HL-60 (cell line): ENCODE measurements at regions not wholly inside any gene's neighbourhood (a gene's known extent, or its start where the extent isn't known, plus 50 kb on each side); places are given as distances from the start of the nearest gene placed in this dataset.

Experiments
- DNase-seq, 2 experiments: peaks; one replicate each; pipeline ENCODE4 v3.0.0-alpha.2; 2010 to 2020; ENCODE audit warnings: low read depth in 1 of 2, low spot score in 1 of 2
- H3K27ac ChIP-seq: fragments of 250-450 bp; sonication (Bioruptor Pico); replicated peaks from 2 replicates; pipeline ENCODE4 v1.5.1; 2020; ENCODE audit warnings: mild to moderate bottlenecking, moderate library complexity
- H3K27me3 ChIP-seq: fragments of 250-450 bp; sonication (Bioruptor Pico); 2 replicates; pipeline ENCODE4 v1.5.1; 2021; ENCODE audit warnings: mild to moderate bottlenecking, moderate library complexity; ENCODE audit not compliant: insufficient read depth, poor library complexity, severe bottlenecking
- H3K4me3 ChIP-seq: replicated peaks from 2 replicates; pipeline ENCODE4 v1.5.1; 2011; ENCODE audit warnings: mild to moderate bottlenecking, control low read depth, low read length; ENCODE audit not compliant: insufficient read depth
- CTCF ChIP-seq: IDR thresholded peaks from one replicate; pipeline ENCODE4 v1.5.1; 2011; ENCODE audit warnings: low read length, control low read depth, inconsistent platforms; ENCODE audit not compliant: insufficient read depth
- GABPA ChIP-seq: IDR thresholded peaks from 2 replicates; pipeline ENCODE4 v1.6.1; 2012; ENCODE audit warnings: low read depth
- POLR2AphosphoS5 ChIP-seq: IDR thresholded peaks from 2 replicates; pipeline ENCODE4 v1.6.1; 2012; ENCODE audit warnings: low read depth
- REST ChIP-seq: IDR thresholded peaks from 2 replicates; pipeline ENCODE4 v1.6.1; 2012; ENCODE audit warnings: low read depth; ENCODE audit not compliant: insufficient replicate concordance
- SPI1 ChIP-seq: IDR thresholded peaks from 2 replicates; pipeline ENCODE4 v1.6.1; 2012; ENCODE audit warnings: low read depth, mild to moderate bottlenecking, borderline replicate concordance

DNA sequence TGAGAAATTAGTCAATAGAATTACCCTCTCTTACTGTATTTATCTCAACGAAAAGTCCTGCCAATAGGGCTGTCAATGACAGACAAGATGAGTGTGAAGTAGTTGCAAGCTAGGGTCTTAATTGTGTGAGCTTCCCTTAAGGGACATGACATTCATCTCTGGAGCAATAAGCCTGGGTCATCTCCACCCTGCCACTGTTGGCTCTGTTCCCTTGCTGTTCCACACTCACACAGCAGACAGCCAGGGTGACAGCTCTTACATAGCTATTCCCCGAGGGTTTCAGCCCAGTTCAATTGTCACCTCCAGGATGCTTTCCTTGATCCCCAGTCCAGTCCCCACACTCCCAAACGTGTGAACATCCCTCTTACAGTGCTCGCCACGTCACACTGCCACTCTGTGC lies 215.0 kb downstream of the NXPE2 start:
- Histone ChIP-seq H3K27ac (no peak overlapping the region), H3K4me3 (no peak overlapping the region), H3K27me3 (no peaks in the 10 kb centered on the region)
- no peak for DNase-seq
- TF ChIP-seq SPI1 (no peak), POLR2AphosphoS5 (no peak), REST (no peak), CTCF (no peak), GABPA (no peak)

DNA sequence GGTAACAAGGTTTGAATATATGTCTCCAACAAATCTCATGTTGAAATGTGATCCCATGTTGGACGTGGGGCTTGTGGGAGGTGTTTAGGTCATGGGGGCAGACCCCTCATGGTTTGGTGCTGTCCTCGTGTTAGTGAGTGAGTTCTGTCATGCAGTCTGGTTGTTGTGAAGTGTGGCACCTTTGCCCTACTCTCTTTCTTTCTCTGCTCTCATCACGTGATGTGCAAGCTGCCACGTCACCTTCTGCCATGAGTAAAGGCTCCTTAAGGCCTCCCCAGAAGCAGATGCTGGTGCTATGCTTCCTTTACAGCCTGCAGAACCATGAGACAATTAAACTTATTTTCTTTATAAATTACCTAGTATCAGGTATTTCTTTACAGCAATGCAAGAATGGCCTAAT lies 218.3 kb downstream of the NXPE2 start:
- TF ChIP-seq SPI1 = no peak
- TF ChIP-seq REST = no peak
- TF ChIP-seq POLR2AphosphoS5 = no peak
- no peak overlapping the region for H3K4me3 ChIP-seq
- DNase-seq = no peak
- H3K27me3 ChIP-seq = no peaks in the 10 kb centered on the region
- H3K27ac ChIP-seq = no peak overlapping the region

DNA sequence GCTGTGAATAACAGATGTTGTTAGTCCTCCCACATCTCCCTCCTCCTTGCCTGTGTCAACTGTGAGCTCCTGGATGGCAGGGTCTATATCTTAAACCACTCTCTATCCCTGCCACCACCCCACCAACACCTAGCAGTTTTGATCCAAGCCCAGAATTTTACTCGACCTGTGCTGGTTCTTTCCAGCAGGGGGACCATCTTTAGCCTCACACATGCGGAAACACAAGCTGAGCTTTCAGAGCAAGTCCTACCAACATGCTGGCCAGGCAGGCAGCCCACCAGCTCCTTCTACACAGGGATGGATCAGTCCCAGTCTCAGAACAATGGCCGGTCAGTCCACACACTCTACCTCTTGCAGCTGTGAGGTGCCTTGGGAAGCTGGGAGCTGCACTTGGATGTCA lies 231.5 kb downstream of the NXPE2 start:
- Histone ChIP-seq H3K27me3 (peaks cover 3% of the 10 kb centered on the region), H3K4me3 (no peak overlapping the region), H3K27ac (no peak overlapping the region)
- no peak for TF ChIP-seq CTCF
- TF ChIP-seq SPI1 = no peak
- TF ChIP-seq POLR2AphosphoS5 = no peak
- TF ChIP-seq REST = no peak
- no peak for TF ChIP-seq GABPA
- DNase-seq = no peak

GRCh38 chr11:114912826-114913225 lies 234.5 kb downstream of the NXPE2 start:
- H3K27ac ChIP-seq = no peak overlapping the region
- no peak for TF ChIP-seq POLR2AphosphoS5
- TF ChIP-seq CTCF = no peak
- no peak for TF ChIP-seq GABPA
- TF ChIP-seq SPI1 = no peak
- no peak for TF ChIP-seq REST
- peaks cover 3% of the 10 kb centered on the region for H3K27me3 ChIP-seq
- DNase-seq = no peak
- no peak overlapping the region for H3K4me3 ChIP-seq
